Head of caudate nucleus (tissue), 42 donors: ENCODE measurements at regions not wholly inside any gene's neighbourhood (a gene's known extent, or its start where the extent isn't known, plus 50 kb on each side); places are given as distances from the start of the nearest gene placed in this dataset.

ENCODE experiments used
- DNase-seq, 42 donors: peaks; one replicate each; pipeline versions ENCODE4 v3.0.0 to v3.0.0-alpha.2; 2020 to 2021; ENCODE audit warnings: mixed read lengths in 7 of 42
- intact Hi-C: fragments of 100-400 bp; cut with DNase I; formaldehyde crosslinking; loops from one replicate; pipeline ENCODE4 v1.15.0; 2022

DNA sequence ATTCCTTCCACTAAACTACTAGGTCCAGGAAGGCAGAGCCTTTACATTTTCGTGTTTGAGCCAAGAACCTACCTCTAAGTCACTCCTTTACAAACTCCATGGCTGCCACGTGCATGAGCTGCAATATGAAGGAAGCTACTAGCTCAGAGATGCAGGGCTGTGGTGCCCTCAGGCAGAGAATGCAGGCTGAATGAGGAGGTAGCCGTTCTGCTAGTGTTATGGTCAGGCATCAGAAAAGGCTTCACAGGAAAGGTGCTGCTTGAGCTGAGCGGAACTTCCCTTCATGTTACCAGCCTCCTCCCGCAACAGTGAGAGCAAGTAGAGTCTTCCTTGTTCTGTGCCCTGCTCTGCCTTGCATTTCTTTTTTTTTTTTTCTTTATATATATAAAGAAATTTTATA, 148.3 kb upstream of the PACRGL start:
- intact Hi-C loops, result no loop called here

DNA sequence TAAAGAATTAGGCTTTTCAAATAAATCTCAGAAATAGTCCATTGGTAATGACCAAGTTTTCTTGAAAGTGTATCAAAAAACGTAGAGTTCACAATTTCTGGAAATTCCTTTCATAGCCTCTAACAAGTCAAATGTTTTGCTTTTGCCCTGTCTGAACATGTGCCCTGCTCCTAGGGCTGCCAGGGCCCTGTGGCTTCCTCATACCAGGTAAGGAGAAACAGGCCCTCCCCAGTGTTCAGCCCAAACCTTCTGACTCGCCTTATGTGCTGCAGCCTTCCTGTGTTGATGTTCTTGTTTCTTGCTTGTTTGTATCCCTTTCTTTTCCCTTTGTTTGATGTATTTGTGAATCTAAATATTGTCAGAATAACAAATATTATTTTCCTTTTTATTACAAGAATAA, 146.1 kb upstream of the PACRGL start:
- intact Hi-C loops, result no loop called here
- no peak for DNase-seq

More for the DNA sequence above, 148.3 kb upstream of the PACRGL start:
- DNase-seq, result no peak

DNA sequence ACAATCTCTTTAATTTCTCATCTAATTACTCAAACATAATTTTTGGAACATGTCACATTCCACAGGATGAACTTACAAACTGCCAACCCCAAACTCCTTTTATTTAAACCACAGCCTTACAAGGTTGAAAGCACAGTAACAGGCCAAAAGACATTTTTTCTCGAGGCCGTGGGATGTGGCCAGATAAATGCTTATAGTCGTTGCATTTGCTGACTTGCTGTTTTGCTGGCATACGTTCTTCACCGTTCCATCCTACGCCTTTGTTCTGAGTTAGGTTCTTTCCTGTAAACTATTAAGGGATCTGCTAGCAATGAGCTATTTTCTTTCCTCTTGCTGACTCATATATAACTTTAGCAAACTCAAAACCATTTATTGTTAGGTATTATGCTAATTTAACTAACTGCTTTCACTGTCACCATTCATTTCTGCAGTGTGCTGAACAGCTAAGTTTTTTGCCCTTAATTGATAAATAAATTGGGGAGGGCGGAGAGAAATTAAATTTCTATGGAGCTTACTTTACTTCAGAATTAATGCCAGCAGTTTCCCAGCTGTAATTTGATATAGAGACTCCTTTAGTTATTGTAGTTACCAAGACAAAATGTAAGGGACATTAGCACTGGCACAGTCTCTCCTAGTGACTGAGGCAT, 135.1 kb upstream of the PACRGL start:
- DNase-seq, result peak in 1 of 42 donors; percentile 5
- intact Hi-C loops, result no loop called here

GRCh38 chr4:20570981-20571715, 129.1 kb upstream of the PACRGL start:
- no peak for DNase-seq
- intact Hi-C loops, result no loop called here

DNA sequence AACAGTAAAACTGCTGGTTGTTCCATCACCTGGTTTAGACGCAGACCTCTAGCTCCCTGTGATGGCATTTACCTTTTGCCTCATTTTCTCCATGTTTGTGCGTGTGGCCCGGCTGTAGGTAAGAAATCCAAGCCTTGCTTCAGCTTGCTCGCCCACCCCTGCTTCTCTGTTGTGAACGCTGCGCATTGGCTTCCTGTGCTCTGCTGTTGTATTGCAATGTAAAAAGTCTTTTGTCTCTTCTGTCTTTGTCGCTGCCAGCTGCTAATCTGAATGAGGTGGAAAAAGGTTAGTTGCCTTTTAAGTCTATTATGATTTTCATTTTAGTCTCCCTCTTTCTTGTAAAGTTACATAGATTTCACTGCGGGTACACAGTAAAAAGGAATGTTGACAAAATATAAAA, 127.3 kb upstream of the PACRGL start:
- intact Hi-C loops, result no loop called here
- no peak for DNase-seq

DNA sequence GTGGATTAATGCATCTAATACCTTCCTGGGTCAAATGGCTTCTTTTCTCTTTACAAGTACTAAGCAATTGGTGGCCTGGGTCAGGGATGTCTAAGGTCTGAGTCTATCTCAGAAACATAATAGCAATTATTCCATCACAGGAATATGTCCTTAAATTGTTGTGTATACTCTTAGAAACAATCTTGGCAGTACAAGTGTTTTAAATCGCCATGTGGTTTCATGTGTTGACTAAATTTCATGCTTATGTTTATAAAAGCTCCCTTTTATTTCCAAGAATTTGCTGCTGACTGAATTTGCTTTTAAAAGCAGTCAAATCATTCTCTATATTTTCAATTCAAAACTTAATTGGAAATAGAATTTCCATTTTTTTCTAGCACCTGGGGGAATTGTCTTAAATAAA, 125.3 kb upstream of the PACRGL start:
- intact Hi-C loops, result no loop called here
- no peak for DNase-seq

GRCh38 chr4:20575486-20575885, 124.8 kb upstream of the PACRGL start:
- no peak for DNase-seq
- intact Hi-C loops, result no loop called here

DNA sequence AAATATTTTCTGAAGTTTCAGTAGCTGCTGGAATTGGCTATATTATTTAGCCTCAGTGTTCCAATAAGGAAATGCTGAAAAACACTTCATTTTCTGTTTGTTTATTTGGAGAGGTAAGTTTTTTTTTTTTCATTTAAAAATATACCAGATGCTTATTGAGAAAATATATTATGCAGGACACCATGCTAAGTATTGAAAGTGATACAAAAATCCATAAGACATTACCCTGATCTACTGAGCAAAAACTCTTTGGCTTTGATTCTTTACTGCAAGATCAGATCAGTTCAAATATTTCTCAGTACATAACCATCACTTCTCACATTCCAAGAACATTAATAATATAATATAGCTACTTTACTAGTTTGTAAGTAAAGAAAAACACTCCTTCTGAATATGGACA, 123.4 kb upstream of the PACRGL start:
- intact Hi-C loops, result no loop called here
- DNase-seq, result no peak

GRCh38 chr4:20577702-20578101, 122.6 kb upstream of the PACRGL start:
- no peak for DNase-seq
- intact Hi-C loops, result no loop called here

DNA sequence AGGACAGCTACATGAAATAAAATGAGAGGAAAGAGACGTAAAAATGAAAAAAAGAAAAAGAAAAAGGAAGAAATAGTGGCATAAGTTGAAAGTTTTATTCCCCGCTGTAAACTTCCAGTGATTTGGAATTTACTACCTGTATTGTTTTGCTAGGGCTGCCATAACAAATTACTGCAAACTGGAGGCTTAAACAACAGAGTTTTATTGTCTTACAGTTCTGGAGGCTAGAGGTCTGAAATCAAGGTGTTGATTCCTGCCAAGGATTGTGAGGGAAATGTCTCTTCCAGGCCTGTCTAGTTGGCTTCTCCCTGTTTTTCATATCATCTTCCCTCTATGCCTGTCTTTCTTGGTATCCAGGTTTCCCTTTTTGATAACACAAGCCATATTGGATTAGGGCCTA, 119.4 kb upstream of the PACRGL start:
- intact Hi-C loops, result no loop called here
- no peak for DNase-seq

- no peak for DNase-seq
These were observed 110.8 kb upstream of the PACRGL start for GRCh38 chr4:20589436-20589835.

GRCh38 chr4:20590849-20591248, 109.4 kb upstream of the PACRGL start:
- intact Hi-C loops, result no loop called here
- no peak for DNase-seq

More at GRCh38 chr4:20589436-20589835, 110.8 kb upstream of the PACRGL start:
- intact Hi-C loops, result no loop called here

GRCh38 chr4:20591571-20591970, 108.7 kb upstream of the PACRGL start:
- intact Hi-C loops, result no loop called here
- no peak for DNase-seq

DNA sequence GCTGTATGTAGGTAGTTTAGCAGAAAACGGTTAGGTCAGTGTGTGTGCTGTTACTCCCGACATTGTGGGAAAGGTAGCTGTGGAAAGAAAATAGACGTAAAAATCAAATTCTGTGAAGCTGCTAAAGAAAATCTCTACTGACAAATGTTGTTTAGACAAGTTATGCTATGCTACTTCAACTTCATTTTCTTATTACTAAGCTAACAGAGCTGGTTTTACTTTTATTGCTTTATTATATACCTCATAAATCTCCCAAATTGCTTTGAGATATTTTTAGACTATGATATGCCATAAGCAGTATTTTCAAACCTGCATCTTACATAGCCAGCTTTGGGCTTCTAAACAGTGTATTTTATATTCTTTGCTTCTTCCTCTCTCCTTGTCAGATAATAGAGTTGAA, 108.2 kb upstream of the PACRGL start:
- intact Hi-C loops, result no loop called here
- DNase-seq, result no peak

DNA sequence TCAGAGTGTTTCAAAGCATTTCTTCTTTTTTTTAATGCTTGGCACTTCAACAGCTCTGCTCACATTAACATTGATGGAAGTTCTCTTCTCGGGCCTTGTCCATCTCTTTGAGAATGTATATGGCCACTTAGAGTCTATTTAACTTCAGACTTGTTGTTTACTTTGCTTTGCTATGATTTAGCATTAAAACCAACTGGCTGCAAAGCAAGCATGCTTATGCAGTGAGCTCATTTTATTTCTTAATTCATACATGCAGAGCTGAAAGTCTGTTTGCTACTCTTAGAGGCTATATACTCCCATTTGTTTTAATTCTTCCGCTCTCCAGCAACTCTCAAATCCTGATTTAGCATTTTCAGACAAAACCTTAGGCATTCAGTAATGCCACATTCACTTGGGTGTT, 107.6 kb upstream of the PACRGL start:
- no peak for DNase-seq
- intact Hi-C loops, result no loop called here

- DNase-seq, result no peak
- intact Hi-C loops, result no loop called here
These were observed 101.6 kb upstream of the PACRGL start for GRCh38 chr4:20598626-20599025.

- no peak for DNase-seq
- intact Hi-C loops, result no loop called here
These were observed 96.5 kb upstream of the PACRGL start for GRCh38 chr4:20603671-20604313.

DNA sequence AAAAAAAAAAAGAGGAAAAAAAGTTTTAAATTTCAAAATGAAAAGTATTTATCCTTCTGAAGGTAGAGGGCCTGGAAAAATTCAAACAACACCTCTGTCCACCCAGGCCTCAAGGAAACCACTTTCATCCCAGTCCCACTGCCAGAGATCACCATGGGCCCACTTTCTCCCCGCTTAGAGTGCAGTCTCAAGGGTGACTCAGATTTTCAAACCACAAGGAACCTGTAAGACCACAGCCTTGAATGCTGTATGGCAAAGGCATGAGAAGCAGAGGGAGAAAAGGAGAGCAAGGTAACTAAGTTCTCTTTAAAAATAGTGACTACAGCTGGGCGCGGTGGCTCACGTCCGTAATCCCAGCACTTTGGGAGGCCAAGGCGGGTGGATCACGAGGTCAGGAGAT, 87.9 kb upstream of the PACRGL start:
- intact Hi-C loops, result no loop called here

DNA sequence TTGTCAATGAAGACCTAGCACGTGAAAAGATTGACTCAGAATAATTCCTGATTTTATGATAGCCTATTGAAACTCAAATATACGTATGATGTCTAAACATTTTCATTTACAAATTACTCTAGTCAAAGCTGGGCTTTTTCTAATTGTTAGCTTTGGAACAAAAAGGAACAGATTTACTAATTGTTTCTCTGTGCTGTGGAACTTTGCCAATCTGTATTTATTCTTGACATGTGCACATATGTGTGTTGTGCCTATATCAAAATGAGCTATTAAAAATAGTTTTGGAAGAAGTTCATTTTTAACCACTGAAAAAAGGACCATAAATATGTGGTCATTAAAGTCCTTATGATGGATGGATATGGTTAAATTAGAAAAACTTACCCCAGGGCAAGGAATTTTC, 85.4 kb upstream of the PACRGL start:
- DNase-seq, result no peak
- intact Hi-C loops, result no loop called here

More for the DNA sequence above, 87.9 kb upstream of the PACRGL start:
- DNase-seq, result no peak

GRCh38 chr4:20615486-20616260, 84.6 kb upstream of the PACRGL start:
- intact Hi-C loops, result no loop called here
- no peak for DNase-seq
